ENCODE measurements at regions not wholly inside any gene's neighbourhood (a gene's known extent, or its start where the extent isn't known, plus 50 kb on each side); places are given as distances from the start of the nearest gene placed in this dataset.

- Histone ChIP-seq H3T11ph (ENCODE audit: low read length) (no peak overlapping the region), H3K23me2 (ENCODE audit: insufficient read length, low read depth, low read length, poor library complexity, severe bottlenecking) (no peaks in the 10 kb centered on the region), H3K23ac (ENCODE audit: insufficient read length, low read depth, low read length) (no peak overlapping the region), H4K8ac (replicated peaks; ENCODE audit: insufficient read length, low read depth, low read length) (no peak overlapping the region), H3K27me3 (ENCODE audit: insufficient read depth, low read length) (no peaks in the 10 kb centered on the region), H4K5ac (ENCODE audit: insufficient read length, low read depth, low read length) (no peak overlapping the region), H3K56ac (ENCODE audit: insufficient read length, low read depth, low read length) (no peak overlapping the region), H3K4me1 (ENCODE audit: insufficient read depth, low read length) (no peaks in the 10 kb centered on the region), H2BK120ac (ENCODE audit: low read depth, low read length, poor library complexity, severe bottlenecking) (no peak overlapping the region), H3K14ac (ENCODE audit: insufficient read depth, low read length) (no peak overlapping the region), H3K18ac (ENCODE audit: insufficient read length, low read depth, low read length) (no peak overlapping the region), H2BK12ac (ENCODE audit: insufficient read length, low read depth, low read length) (no peak overlapping the region), H2BK5ac (ENCODE audit: insufficient read length, low read length) (no peak overlapping the region), H3K79me1 (ENCODE audit: insufficient read depth, low read depth, low read length, poor library complexity, severe bottlenecking) (no peaks in the 10 kb centered on the region), H4K91ac (ENCODE audit: insufficient read length, low read depth, low read length) (no peak overlapping the region), H2AK5ac (ENCODE audit: insufficient read length, low read length) (no peak overlapping the region), H3K4me2 (ENCODE audit: insufficient read depth, insufficient read length, low read length) (no peak overlapping the region), H3K9ac (ENCODE audit: extremely low read depth, insufficient read length, low read length) (no peak overlapping the region), H2BK20ac (ENCODE audit: low read depth, low read length, poor library complexity, severe bottlenecking) (no peak overlapping the region), H4K20me1 (ENCODE audit: control insufficient read depth, insufficient read depth, insufficient read length) (no peaks in the 10 kb centered on the region), H3K4ac (ENCODE audit: low read depth, low read length) (no peak overlapping the region), H3K27ac (ENCODE audit: insufficient read length, low read depth, low read length) (no peak overlapping the region), H3K79me2 (ENCODE audit: insufficient read depth, low read length) (no peaks in the 10 kb centered on the region), H3K9me3 (ENCODE audit: control insufficient read depth, low read depth, low read length) (no peaks in the 10 kb centered on the region), H2BK15ac (ENCODE audit: low read depth, low read length) (no peak overlapping the region), H2AFZ (ENCODE audit: low read length) (no peak overlapping the region)
- no peak for TF ChIP-seq CTCF (conservative IDR thresholded peaks at IDR 0.05)
- Mint-ChIP-seq H3K9me3 (no peaks in the 10 kb centered on the region), H3K4me3 (no peak overlapping the region), H3K4me1 (peaks cover 6 to 14% of the 10 kb centered on the region in 2 experiments), H3K36me3 (ENCODE audit: insufficient read depth in 1 of 3, low read depth in 3 of 3) (no peaks in the 10 kb centered on the region), H3K27ac (no peak overlapping the region), H3K27me3 (ENCODE audit: low read depth) (no peaks in the 10 kb centered on the region; the same call in 1 of the 2 replicates)
- DNase-seq = no peak
- no CpG with 5 or more reads among the region's 3 CpGs for WGBS (ENCODE audit: extremely low coverage, insufficient read length, low lambda C conversion rate)
These were observed 311.4 kb downstream of the EPM2A start for GRCh38 chr6:145423936-145424335.

Measured in H9 (cell line).